Mesothelial cell of epicardium (in vitro differentiated cells): ENCODE measurements at regions not wholly inside any gene's neighbourhood (a gene's known extent, or its start where the extent isn't known, plus 50 kb on each side); places are given as distances from the start of the nearest gene placed in this dataset.
"Not testable (repeated sequence)": the region's sequence is repeated elsewhere in the genome, so short reads cannot be mapped to it uniquely, and the experiment has no call there.

Experiments used
- DNase-seq, 2 experiments: peaks; one replicate each; pipeline ENCODE4 v3.0.0; 2021; ENCODE audit warnings: low spot score in 2 of 2; ENCODE audit not compliant: unreplicated experiment in 2 of 2
- H3K27ac Mint-ChIP-seq: 2 replicates; pipeline ENCODE4 v1.8.0; 2021; ENCODE audit warnings: mixed read lengths
- H3K27me3 Mint-ChIP-seq: 2 replicates; pipeline ENCODE4 v1.8.0; 2021; ENCODE audit warnings: low read depth, mixed read lengths
- H3K36me3 Mint-ChIP-seq: 2 replicates; pipeline ENCODE4 v1.8.0; 2021; ENCODE audit warnings: mixed read lengths
- H3K4me1 Mint-ChIP-seq: 2 replicates; pipeline ENCODE4 v1.8.0; 2021; ENCODE audit warnings: mixed read lengths
- H3K4me3 Mint-ChIP-seq: 2 replicates; pipeline ENCODE4 v1.8.0; 2021; ENCODE audit warnings: mild to moderate bottlenecking, moderate library complexity, mixed read lengths
- H3K9me3 Mint-ChIP-seq: 2 replicates; pipeline ENCODE4 v1.8.0; 2021; ENCODE audit warnings: mixed read lengths
- CTCF ChIP-seq: fragments of 200-600 bp; sonication (generic); IDR thresholded peaks from one replicate; pipeline ENCODE4 v1.5.0; 2021; ENCODE audit warnings: antibody characterized with exemption; ENCODE audit not compliant: unreplicated experiment

GRCh38 chr19:57034544-57034943 is 85.2 kb upstream of the USP29 start:
- Mint-ChIP-seq H3K9me3 (peaks cover 56% of the 10 kb centered on the region), H3K27me3 (no peaks in the 10 kb centered on the region), H3K4me1 (no peaks in the 10 kb centered on the region), H3K27ac (no peak overlapping the region), H3K4me3 (no peak overlapping the region), H3K36me3 (peaks cover 2% of the 10 kb centered on the region)
- TF ChIP-seq CTCF = no peak
- DNase-seq = no peak

GRCh38 chr19:57035740-57036139 is 84.0 kb upstream of the USP29 start:
- not testable (repeated sequence) for H3K4me1 Mint-ChIP-seq, H3K36me3 Mint-ChIP-seq, H3K4me3 Mint-ChIP-seq, H3K27me3 Mint-ChIP-seq, DNase-seq, H3K27ac Mint-ChIP-seq
- H3K9me3 Mint-ChIP-seq = peaks cover 62% of the 10 kb centered on the region

- peaks cover 71% of the 10 kb centered on the region for H3K9me3 Mint-ChIP-seq
- H3K36me3 Mint-ChIP-seq = peaks cover 2% of the 10 kb centered on the region
- H3K4me3 Mint-ChIP-seq = no peak overlapping the region
- no peaks in the 10 kb centered on the region for H3K4me1 Mint-ChIP-seq
- DNase-seq = no peak
- H3K27ac Mint-ChIP-seq = no peak overlapping the region
- H3K27me3 Mint-ChIP-seq = no peaks in the 10 kb centered on the region
- no peak for TF ChIP-seq CTCF
These were observed 82.2 kb upstream of the USP29 start for GRCh38 chr19:57037556-57037955.

- Mint-ChIP-seq H3K36me3 (peaks cover 7% of the 10 kb centered on the region), H3K9me3 (peaks cover 50% of the 10 kb centered on the region), H3K27ac (no peak overlapping the region), H3K27me3 (no peaks in the 10 kb centered on the region), H3K4me1 (no peaks in the 10 kb centered on the region), H3K4me3 (no peak overlapping the region)
- TF ChIP-seq CTCF = no peak
- no peak for DNase-seq
These were observed 72.0 kb upstream of the USP29 start for GRCh38 chr19:57047743-57048142.

GRCh38 chr19:57050863-57051262 is 68.9 kb upstream of the USP29 start:
- Mint-ChIP-seq H3K9me3 (peaks cover 70% of the 10 kb centered on the region), H3K4me3 (no peak overlapping the region), H3K4me1 (no peaks in the 10 kb centered on the region), H3K36me3 (peaks cover 7% of the 10 kb centered on the region), H3K27ac (no peak overlapping the region), H3K27me3 (no peaks in the 10 kb centered on the region)
- TF ChIP-seq CTCF = no peak
- no peak for DNase-seq

GRCh38 chr19:57052081-57052480 is 67.7 kb upstream of the USP29 start:
- DNase-seq = no peak
- Mint-ChIP-seq H3K27me3 (no peaks in the 10 kb centered on the region), H3K9me3 (peaks cover 66% of the 10 kb centered on the region), H3K27ac (no peak overlapping the region), H3K36me3 (peaks cover 7% of the 10 kb centered on the region), H3K4me3 (no peak overlapping the region), H3K4me1 (no peaks in the 10 kb centered on the region)
- TF ChIP-seq CTCF = no peak
